ENCODE measurements at regions not wholly inside any gene's neighbourhood (a gene's known extent, or its start where the extent isn't known, plus 50 kb on each side); places are given as distances from the start of the nearest gene placed in this dataset.

DNA sequence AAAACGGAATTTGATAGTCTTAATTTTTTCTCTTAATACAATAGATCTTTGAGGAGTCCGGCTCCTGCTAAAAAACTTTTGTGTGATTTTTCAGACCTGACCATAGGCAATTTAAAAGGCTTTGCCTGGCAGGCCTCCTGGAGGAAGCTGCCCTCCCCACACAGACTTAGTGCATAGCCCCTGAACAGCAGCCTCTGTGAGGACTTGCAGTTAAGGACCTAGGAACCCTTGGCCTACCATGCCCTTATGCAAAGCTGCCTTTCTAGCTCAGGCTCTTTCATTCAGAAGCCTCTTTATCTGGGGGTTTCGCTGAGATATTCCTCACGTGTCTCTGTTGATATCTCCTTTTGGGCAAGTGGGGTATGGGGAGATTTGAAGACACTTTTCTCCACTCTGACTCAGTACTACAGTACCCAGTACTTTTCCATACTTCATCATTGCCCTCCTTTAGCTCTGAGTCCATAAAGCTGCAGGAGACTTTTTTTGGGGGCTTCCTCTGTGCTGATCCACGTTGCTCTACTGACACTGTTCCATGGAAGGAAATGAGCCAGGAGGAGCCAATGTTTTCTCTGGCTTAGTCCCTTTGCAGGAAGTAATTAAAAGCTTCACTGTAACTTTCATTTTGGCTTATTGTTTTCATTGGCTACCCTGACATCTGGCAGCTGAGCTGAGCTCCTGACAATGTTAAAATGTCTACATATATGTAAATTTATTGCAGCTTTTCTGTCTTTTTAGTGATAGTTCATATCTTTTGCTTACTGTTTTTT lies 283.1 kb downstream of the TDRD3 start:
- no peaks in the 10 kb centered on the region for H3K9me3 Mint-ChIP-seq
- H3K36me3 Mint-ChIP-seq = no peaks in the 10 kb centered on the region
- no peak overlapping the region for H3K4me3 Mint-ChIP-seq
- POLR2A ChIA-PET = interaction anchor here (0.5 kb wide), 1 partner anchor 183 kb away, joined by 3 read pairs; no protein-coding TSS in a partner anchor
- TF ChIP-seq EMX1 (CRISPR knock-in tag; IDR thresholded peaks at IDR 0.05) = no peak
- TF ChIP-seq ATF2 (CRISPR knock-in tag; IDR thresholded peaks at IDR 0.05; ENCODE audit: borderline replicate concordance, low read depth) = no peak
- TF ChIP-seq ZNF138 (CRISPR knock-in tag; conservative IDR thresholded peaks at IDR 0.05) = no peak
- TF ChIP-seq TCF7 (CRISPR knock-in tag; IDR thresholded peaks at IDR 0.05; ENCODE audit: low read depth) = no peak
- no peak for TF ChIP-seq SMAD3 (CRISPR knock-in tag; IDR thresholded peaks at IDR 0.05; ENCODE audit: borderline replicate concordance)
- no peak for TF ChIP-seq AR (CRISPR knock-in tag; IDR thresholded peaks at IDR 0.05)
- TF ChIP-seq CBFB (CRISPR knock-in tag; IDR thresholded peaks at IDR 0.05; ENCODE audit: low read depth) = no peak
- H3K27me3 Mint-ChIP-seq (ENCODE audit: low read depth) = no peaks in the 10 kb centered on the region
- peaks cover 4% of the 10 kb centered on the region for H3K4me1 Mint-ChIP-seq
- CTCF ChIA-PET = interaction anchor here (0.6 kb wide), 2 partner anchors 53 to 374 kb away, joined by 3 to 5 read pairs; no protein-coding TSS in a partner anchor
- ATAC-seq = peak; percentile 80
- no peak overlapping the region for H3K27ac Mint-ChIP-seq
- DNase-seq (ENCODE audit: low spot score) = no peak

GRCh38 chr13:60679131-60679530 lies 282.1 kb downstream of the TDRD3 start:
- CTCF ChIA-PET = no interaction called here
- no peak for ATAC-seq
- no peaks in the 10 kb centered on the region for H3K9me3 Mint-ChIP-seq
- no peak overlapping the region for H3K4me3 Mint-ChIP-seq
- no peaks in the 10 kb centered on the region for H3K27me3 Mint-ChIP-seq (ENCODE audit: low read depth)
- POLR2A ChIA-PET = no interaction called here
- peaks cover 4% of the 10 kb centered on the region for H3K4me1 Mint-ChIP-seq
- TF ChIP-seq CBFB (CRISPR knock-in tag; IDR thresholded peaks at IDR 0.05; ENCODE audit: low read depth) (no peak), NR3C1 (CRISPR knock-in tag; conservative IDR thresholded peaks at IDR 0.05; ENCODE audit: low read depth) (no peak), SOX15 (CRISPR knock-in tag; IDR thresholded peaks at IDR 0.05) (no peak), GABPB1 (CRISPR knock-in tag; IDR thresholded peaks at IDR 0.05) (no peak), JUN (CRISPR knock-in tag; IDR thresholded peaks at IDR 0.05) (no peak), NFYB (CRISPR knock-in tag; conservative IDR thresholded peaks at IDR 0.05; ENCODE audit: low read depth) (no peak), HMGA2 (CRISPR knock-in tag; IDR thresholded peaks at IDR 0.05) (no peak), JAZF1 (CRISPR knock-in tag; IDR thresholded peaks at IDR 0.05) (no peak), TEAD4 (CRISPR knock-in tag; IDR thresholded peaks at IDR 0.05) (no peak), MLX (CRISPR knock-in tag; IDR thresholded peaks at IDR 0.05) (no peak)
- TF ChIP-seq, protein P1, sequence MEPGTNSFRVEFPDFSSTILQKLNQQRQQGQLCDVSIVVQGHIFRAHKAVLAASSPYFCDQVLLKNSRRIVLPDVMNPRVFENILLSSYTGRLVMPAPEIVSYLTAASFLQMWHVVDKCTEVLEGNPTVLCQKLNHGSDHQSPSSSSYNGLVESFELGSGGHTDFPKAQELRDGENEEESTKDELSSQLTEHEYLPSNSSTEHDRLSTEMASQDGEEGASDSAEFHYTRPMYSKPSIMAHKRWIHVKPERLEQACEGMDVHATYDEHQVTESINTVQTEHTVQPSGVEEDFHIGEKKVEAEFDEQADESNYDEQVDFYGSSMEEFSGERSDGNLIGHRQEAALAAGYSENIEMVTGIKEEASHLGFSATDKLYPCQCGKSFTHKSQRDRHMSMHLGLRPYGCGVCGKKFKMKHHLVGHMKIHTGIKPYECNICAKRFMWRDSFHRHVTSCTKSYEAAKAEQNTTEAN (CRISPR knock-in tag; IDR thresholded peaks at IDR 0.05) = no peak
- TF ChIP-seq, protein P2, sequence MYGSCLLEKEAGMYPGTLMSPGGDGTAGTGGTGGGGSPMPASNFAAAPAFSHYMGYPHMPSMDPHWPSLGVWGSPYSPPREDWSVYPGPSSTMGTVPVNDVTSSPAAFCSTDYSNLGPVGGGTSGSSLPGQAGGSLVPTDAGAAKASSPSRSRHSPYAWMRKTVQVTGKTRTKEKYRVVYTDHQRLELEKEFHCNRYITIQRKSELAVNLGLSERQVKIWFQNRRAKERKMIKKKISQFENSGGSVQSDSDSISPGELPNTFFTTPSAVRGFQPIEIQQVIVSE (CRISPR knock-in tag; IDR thresholded peaks at IDR 0.05; ENCODE audit: borderline replicate concordance) = no peak
- TF ChIP-seq, protein P3, sequence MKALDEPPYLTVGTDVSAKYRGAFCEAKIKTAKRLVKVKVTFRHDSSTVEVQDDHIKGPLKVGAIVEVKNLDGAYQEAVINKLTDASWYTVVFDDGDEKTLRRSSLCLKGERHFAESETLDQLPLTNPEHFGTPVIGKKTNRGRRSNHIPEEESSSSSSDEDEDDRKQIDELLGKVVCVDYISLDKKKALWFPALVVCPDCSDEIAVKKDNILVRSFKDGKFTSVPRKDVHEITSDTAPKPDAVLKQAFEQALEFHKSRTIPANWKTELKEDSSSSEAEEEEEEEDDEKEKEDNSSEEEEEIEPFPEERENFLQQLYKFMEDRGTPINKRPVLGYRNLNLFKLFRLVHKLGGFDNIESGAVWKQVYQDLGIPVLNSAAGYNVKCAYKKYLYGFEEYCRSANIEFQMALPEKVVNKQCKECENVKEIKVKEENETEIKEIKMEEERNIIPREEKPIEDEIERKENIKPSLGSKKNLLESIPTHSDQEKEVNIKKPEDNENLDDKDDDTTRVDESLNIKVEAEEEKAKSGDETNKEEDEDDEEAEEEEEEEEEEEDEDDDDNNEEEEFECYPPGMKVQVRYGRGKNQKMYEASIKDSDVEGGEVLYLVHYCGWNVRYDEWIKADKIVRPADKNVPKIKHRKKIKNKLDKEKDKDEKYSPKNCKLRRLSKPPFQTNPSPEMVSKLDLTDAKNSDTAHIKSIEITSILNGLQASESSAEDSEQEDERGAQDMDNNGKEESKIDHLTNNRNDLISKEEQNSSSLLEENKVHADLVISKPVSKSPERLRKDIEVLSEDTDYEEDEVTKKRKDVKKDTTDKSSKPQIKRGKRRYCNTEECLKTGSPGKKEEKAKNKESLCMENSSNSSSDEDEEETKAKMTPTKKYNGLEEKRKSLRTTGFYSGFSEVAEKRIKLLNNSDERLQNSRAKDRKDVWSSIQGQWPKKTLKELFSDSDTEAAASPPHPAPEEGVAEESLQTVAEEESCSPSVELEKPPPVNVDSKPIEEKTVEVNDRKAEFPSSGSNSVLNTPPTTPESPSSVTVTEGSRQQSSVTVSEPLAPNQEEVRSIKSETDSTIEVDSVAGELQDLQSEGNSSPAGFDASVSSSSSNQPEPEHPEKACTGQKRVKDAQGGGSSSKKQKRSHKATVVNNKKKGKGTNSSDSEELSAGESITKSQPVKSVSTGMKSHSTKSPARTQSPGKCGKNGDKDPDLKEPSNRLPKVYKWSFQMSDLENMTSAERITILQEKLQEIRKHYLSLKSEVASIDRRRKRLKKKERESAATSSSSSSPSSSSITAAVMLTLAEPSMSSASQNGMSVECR (CRISPR knock-in tag; IDR thresholded peaks at IDR 0.05; ENCODE audit: borderline replicate concordance) = no peak
- DNase-seq (ENCODE audit: low spot score) = no peak
- no peak overlapping the region for H3K27ac Mint-ChIP-seq
- H3K36me3 Mint-ChIP-seq = no peaks in the 10 kb centered on the region

All from WTC11 (cell line).